ENCODE measurements at regions not wholly inside any gene's neighbourhood (a gene's known extent, or its start where the extent isn't known, plus 50 kb on each side); places are given as distances from the start of the nearest gene placed in this dataset.

DNA sequence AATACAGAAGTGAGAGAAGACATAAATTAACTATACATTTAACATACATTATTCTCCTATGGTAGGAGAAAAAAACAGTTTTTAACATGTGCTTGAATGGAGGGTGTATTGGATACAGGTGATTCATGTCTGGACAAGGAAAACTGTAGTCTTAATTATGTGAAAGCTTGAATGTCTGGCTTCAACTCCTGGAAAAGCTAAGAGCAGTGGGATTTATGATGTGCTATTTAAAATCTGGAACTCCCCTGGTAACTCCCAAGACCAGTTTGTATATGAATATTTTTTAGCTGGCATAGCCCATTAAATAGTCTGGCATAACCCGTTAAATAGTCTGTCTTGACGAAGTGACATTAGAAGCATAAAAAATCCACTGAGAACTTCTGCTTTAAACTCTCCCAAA, 410.0 kb upstream of the PTCHD4 start:
- no peak for TF ChIP-seq POLR2A (IDR thresholded peaks at IDR 0.05; ENCODE audit: borderline replicate concordance, extremely low read depth, insufficient read depth, insufficient read length)
- no peak for TF ChIP-seq EGR1 (IDR thresholded peaks at IDR 0.05; ENCODE audit: low read depth)
- TF ChIP-seq, protein P1, sequence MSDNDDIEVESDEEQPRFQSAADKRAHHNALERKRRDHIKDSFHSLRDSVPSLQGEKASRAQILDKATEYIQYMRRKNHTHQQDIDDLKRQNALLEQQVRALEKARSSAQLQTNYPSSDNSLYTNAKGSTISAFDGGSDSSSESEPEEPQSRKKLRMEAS (IDR thresholded peaks at IDR 0.05): no peak
- TF ChIP-seq, protein P2, sequence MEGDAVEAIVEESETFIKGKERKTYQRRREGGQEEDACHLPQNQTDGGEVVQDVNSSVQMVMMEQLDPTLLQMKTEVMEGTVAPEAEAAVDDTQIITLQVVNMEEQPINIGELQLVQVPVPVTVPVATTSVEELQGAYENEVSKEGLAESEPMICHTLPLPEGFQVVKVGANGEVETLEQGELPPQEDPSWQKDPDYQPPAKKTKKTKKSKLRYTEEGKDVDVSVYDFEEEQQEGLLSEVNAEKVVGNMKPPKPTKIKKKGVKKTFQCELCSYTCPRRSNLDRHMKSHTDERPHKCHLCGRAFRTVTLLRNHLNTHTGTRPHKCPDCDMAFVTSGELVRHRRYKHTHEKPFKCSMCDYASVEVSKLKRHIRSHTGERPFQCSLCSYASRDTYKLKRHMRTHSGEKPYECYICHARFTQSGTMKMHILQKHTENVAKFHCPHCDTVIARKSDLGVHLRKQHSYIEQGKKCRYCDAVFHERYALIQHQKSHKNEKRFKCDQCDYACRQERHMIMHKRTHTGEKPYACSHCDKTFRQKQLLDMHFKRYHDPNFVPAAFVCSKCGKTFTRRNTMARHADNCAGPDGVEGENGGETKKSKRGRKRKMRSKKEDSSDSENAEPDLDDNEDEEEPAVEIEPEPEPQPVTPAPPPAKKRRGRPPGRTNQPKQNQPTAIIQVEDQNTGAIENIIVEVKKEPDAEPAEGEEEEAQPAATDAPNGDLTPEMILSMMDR (IDR thresholded peaks at IDR 0.05 in 2 of 3, conservative IDR thresholded peaks at IDR 0.05 in 1 of 3; ENCODE audit: borderline replicate concordance in 1 of 3, insufficient read depth in 1 of 3, low read depth in 2 of 3, low read length in 2 of 3): no peak
- TF ChIP-seq, protein P3, sequence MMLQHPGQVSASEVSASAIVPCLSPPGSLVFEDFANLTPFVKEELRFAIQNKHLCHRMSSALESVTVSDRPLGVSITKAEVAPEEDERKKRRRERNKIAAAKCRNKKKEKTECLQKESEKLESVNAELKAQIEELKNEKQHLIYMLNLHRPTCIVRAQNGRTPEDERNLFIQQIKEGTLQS (IDR thresholded peaks at IDR 0.05): no peak
- TF ChIP-seq CEBPB (IDR thresholded peaks at IDR 0.05; ENCODE audit: low read depth): no peak
- no peak for TF ChIP-seq EZH2 (IDR thresholded peaks at IDR 0.05)
